ENCODE measurements at regions not wholly inside any gene's neighbourhood (a gene's known extent, or its start where the extent isn't known, plus 50 kb on each side); places are given as distances from the start of the nearest gene placed in this dataset.

GRCh38 chr12:90331262-90331661 is 622.6 kb upstream of the ATP2B1 start:
- WGBS, 2 donors, result 90% methylated on average over 3 of the region's 3 CpGs
- intact Hi-C loops (cut with DNase I), result no loop called here

GRCh38 chr12:90327793-90328743 is 619.4 kb upstream of the ATP2B1 start:
- WGBS, 2 donors, result 83% methylated on average over 5 of the region's 5 CpGs
- Histone ChIP-seq H3K4me1 (no peaks in the 10 kb centered on the region), H3K9me3 (no peaks in the 10 kb centered on the region), H3K4me3 (replicated peaks in 1 of 3) (no peak overlapping the region), H3K36me3 (no peaks in the 10 kb centered on the region), H3K27me3 (no peaks in the 10 kb centered on the region), H3K27ac (no peak overlapping the region)
- no peak for TF ChIP-seq CTCF (IDR thresholded peaks at IDR 0.05)
- TF ChIP-seq POLR2A (IDR thresholded peaks at IDR 0.05), result no peak
- DNase-seq, result no peak
- intact Hi-C loops (cut with DNase I), result no loop called here

More at GRCh38 chr12:90331262-90331661, 622.6 kb upstream of the ATP2B1 start:
- Histone ChIP-seq H3K4me1 (no peaks in the 10 kb centered on the region), H3K36me3 (no peaks in the 10 kb centered on the region), H3K4me3 (replicated peaks in 1 of 3) (no peak overlapping the region), H3K27me3 (no peaks in the 10 kb centered on the region), H3K9me3 (no peaks in the 10 kb centered on the region), H3K27ac (no peak overlapping the region)
- TF ChIP-seq POLR2A (IDR thresholded peaks at IDR 0.05) (no peak), CTCF (IDR thresholded peaks at IDR 0.05) (no peak)
- no peak for DNase-seq

GRCh38 chr12:90323217-90323616 is 614.6 kb upstream of the ATP2B1 start:
- DNase-seq, result no peak
- H3K27me3 ChIP-seq, result no peaks in the 10 kb centered on the region
- 96 to 97% methylated on average over 1 of the region's 1 CpG for WGBS, 2 donors
- H3K36me3 ChIP-seq, result no peaks in the 10 kb centered on the region
- H3K4me3 ChIP-seq (replicated peaks in 1 of 3), result no peak overlapping the region
- H3K27ac ChIP-seq, result no peak overlapping the region
- TF ChIP-seq POLR2A (IDR thresholded peaks at IDR 0.05), result no peak
- no peaks in the 10 kb centered on the region for H3K9me3 ChIP-seq
- intact Hi-C loops (cut with DNase I), result no loop called here
- no peaks in the 10 kb centered on the region for H3K4me1 ChIP-seq

GRCh38 chr12:90322006-90322405 is 613.4 kb upstream of the ATP2B1 start:
- Histone ChIP-seq H3K36me3 (no peaks in the 10 kb centered on the region), H3K4me1 (no peaks in the 10 kb centered on the region), H3K9me3 (no peaks in the 10 kb centered on the region), H3K27ac (no peak overlapping the region), H3K27me3 (no peaks in the 10 kb centered on the region), H3K4me3 (replicated peaks in 1 of 3) (no peak overlapping the region)
- TF ChIP-seq POLR2A (IDR thresholded peaks at IDR 0.05), result no peak
- TF ChIP-seq CTCF (IDR thresholded peaks at IDR 0.05), result no peak
- intact Hi-C loops (cut with DNase I), result no loop called here
- no peak for DNase-seq

GRCh38 chr12:90321369-90321768 is 612.7 kb upstream of the ATP2B1 start:
- intact Hi-C loops (cut with DNase I), result no loop called here
- WGBS, 2 donors, result 88 to 90% methylated on average over 2 of the region's 2 CpGs
- DNase-seq, result no peak
- no peaks in the 10 kb centered on the region for H3K9me3 ChIP-seq
- H3K36me3 ChIP-seq, result no peaks in the 10 kb centered on the region
- H3K4me1 ChIP-seq, result no peaks in the 10 kb centered on the region
- no peak overlapping the region for H3K27ac ChIP-seq
- TF ChIP-seq CTCF (IDR thresholded peaks at IDR 0.05), result no peak
- no peak for TF ChIP-seq POLR2A (IDR thresholded peaks at IDR 0.05)
- no peaks in the 10 kb centered on the region for H3K27me3 ChIP-seq
- H3K4me3 ChIP-seq (replicated peaks in 1 of 3), result no peak overlapping the region

Measured in thyroid gland (tissue), 4 donors.